Nephron progenitor cell (in vitro differentiated cells): ENCODE measurements at regions not wholly inside any gene's neighbourhood (a gene's known extent, or its start where the extent isn't known, plus 50 kb on each side); places are given as distances from the start of the nearest gene placed in this dataset.

Source experiments
- DNase-seq: peaks from one replicate; pipeline ENCODE4 v3.0.0; 2021
- H3K27ac Mint-ChIP-seq: 2 replicates; pipeline ENCODE4 v1.8.0; 2021; ENCODE audit warnings: mild to moderate bottlenecking, moderate library complexity, mixed read lengths
- H3K27me3 Mint-ChIP-seq: 2 replicates; pipeline ENCODE4 v1.8.0; 2021; ENCODE audit warnings: mild to moderate bottlenecking, low read depth, mixed read lengths; ENCODE audit not compliant: poor library complexity
- H3K36me3 Mint-ChIP-seq: 2 replicates; pipeline ENCODE4 v1.8.0; 2021; ENCODE audit warnings: low read depth, mixed read lengths
- H3K4me1 Mint-ChIP-seq: 2 replicates; pipeline ENCODE4 v1.8.0; 2021; ENCODE audit warnings: mixed read lengths
- H3K4me3 Mint-ChIP-seq: 2 replicates; pipeline ENCODE4 v1.8.0; 2021; ENCODE audit warnings: mild to moderate bottlenecking, moderate library complexity, mixed read lengths
- H3K9me3 Mint-ChIP-seq: 2 replicates; pipeline ENCODE4 v1.8.0; 2021; ENCODE audit warnings: mild to moderate bottlenecking, moderate library complexity, mixed read lengths
- TF ChIP-seq, protein P1 (sequence below): fragments of 200-600 bp; sonication (generic); IDR thresholded peaks from 2 replicates; pipeline ENCODE4 v1.5.0; 2021; ENCODE audit warnings: antibody characterized with exemption

DNA sequence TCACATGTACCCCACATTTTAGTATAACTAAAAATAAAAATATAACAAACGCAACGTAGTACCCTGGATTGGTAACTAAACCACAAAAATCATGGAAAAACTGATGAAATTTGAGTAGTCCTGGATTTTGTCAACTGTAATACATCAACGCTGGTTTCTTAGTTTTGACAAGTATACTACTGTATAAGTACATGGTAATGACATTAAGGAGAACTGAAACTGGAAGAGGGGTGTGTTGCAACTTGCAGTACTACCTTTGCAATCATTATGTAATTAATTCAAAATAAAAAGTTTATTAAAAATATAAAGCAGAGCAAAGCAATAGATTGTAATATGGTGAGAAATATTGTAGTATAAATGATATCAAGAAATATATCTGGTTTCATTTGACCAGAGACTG is 1158.0 kb upstream of the SPRY2 start:
- Mint-ChIP-seq H3K4me3 (no peak overlapping the region), H3K27me3 (no peaks in the 10 kb centered on the region), H3K9me3 (peaks cover 3% of the 10 kb centered on the region), H3K4me1 (no peaks in the 10 kb centered on the region), H3K36me3 (no peaks in the 10 kb centered on the region), H3K27ac (no peak overlapping the region)
- TF ChIP-seq, protein P1, sequence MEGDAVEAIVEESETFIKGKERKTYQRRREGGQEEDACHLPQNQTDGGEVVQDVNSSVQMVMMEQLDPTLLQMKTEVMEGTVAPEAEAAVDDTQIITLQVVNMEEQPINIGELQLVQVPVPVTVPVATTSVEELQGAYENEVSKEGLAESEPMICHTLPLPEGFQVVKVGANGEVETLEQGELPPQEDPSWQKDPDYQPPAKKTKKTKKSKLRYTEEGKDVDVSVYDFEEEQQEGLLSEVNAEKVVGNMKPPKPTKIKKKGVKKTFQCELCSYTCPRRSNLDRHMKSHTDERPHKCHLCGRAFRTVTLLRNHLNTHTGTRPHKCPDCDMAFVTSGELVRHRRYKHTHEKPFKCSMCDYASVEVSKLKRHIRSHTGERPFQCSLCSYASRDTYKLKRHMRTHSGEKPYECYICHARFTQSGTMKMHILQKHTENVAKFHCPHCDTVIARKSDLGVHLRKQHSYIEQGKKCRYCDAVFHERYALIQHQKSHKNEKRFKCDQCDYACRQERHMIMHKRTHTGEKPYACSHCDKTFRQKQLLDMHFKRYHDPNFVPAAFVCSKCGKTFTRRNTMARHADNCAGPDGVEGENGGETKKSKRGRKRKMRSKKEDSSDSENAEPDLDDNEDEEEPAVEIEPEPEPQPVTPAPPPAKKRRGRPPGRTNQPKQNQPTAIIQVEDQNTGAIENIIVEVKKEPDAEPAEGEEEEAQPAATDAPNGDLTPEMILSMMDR = no peak
- DNase-seq = no peak

DNA sequence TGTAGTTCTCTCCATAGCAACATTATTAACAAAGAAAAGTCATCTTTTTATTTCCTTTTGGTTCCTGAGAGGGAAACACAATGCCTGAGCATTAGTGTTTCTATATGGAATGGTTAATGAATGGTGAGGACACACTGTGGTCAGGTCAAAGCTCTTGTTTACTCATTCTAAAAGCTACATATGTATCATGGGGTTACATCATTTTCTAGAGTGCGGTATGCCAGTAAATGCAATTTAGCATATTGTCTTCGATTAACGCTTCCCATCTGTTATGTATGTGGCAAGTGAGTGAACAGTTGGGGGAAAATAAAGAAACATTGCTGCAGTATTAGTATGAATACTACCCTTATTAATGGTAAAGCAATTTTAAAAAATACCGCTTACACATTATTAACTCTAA is 1152.2 kb upstream of the SPRY2 start:
- no peaks in the 10 kb centered on the region for H3K9me3 Mint-ChIP-seq

DNA sequence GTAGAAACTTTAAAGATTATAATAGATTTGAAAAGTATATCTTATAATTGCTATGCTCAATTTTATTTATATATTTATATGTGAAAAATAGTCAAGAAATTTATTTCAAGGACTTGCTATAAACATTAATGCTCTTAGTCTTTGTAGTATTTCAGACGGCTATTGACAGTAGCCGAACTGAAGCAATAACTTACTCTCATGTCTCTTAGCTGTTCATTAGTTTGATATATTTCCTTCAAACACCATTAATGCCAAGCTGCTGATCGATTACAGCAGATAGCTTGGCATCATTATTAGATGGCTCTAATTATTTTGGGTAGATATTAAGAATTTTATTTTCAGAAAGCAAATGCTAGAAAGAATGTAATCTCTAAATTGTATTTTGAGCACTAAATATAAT is 1151.5 kb upstream of the SPRY2 start:
- no peak overlapping the region for H3K27ac Mint-ChIP-seq

More for the DNA sequence above, 1152.2 kb upstream of the SPRY2 start:
- Mint-ChIP-seq H3K27me3 (no peaks in the 10 kb centered on the region), H3K36me3 (no peaks in the 10 kb centered on the region), H3K27ac (no peak overlapping the region), H3K4me3 (no peak overlapping the region), H3K4me1 (no peaks in the 10 kb centered on the region)
- no peak for DNase-seq
- TF ChIP-seq, protein P1 = no peak

DNA sequence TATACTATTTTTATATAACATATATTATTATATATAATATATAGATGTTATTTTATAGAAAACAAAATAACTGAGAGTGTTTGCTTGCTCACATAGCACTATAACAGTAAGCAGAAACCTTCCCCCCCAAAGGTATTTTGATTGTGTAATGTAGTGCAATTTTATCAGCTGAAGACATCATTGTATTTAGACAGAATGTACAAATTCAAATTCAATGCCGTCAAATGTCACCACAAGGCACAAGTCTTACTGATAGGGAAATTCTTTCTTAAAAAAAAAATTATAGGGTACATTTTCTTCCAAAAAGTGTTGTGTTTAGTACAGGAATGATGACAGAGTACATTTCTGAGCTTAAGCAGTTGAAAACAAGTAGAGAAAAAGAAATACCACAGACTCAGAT is 1147.1 kb upstream of the SPRY2 start:
- Mint-ChIP-seq H3K36me3 (no peaks in the 10 kb centered on the region), H3K27me3 (no peaks in the 10 kb centered on the region), H3K27ac (no peak overlapping the region), H3K4me3 (no peak overlapping the region), H3K9me3 (no peaks in the 10 kb centered on the region), H3K4me1 (no peaks in the 10 kb centered on the region)
- DNase-seq = no peak
- TF ChIP-seq, protein P1 = no peak

More for the DNA sequence above, 1151.5 kb upstream of the SPRY2 start:
- TF ChIP-seq, protein P1 = no peak
- Mint-ChIP-seq H3K9me3 (no peaks in the 10 kb centered on the region), H3K36me3 (no peaks in the 10 kb centered on the region), H3K27me3 (no peaks in the 10 kb centered on the region), H3K4me3 (no peak overlapping the region), H3K4me1 (no peaks in the 10 kb centered on the region)
- no peak for DNase-seq

DNA sequence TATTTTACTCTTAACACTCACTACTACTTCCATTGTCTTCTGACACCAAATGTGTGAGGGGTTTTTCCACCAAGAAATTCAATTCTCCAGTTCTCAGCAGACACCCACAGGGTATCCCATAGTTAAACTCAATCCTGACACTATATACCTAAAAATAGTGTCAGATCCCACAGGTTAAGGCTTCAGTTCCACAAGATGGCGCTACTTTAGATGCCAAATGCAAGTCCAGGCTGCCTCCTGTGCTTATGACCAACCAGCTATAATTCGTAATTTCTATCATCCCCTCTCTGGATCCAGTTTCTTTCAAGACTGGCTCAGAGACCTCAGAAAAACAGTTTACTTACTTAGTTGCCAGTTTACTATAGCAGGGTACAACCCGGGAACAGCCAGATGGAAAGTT is 1146.2 kb upstream of the SPRY2 start:
- TF ChIP-seq, protein P1 = peak; percentile 47
- DNase-seq = peak; percentile 28
- no peaks in the 10 kb centered on the region for H3K36me3 Mint-ChIP-seq
- no peak overlapping the region for H3K4me3 Mint-ChIP-seq
- H3K27ac Mint-ChIP-seq = no peak overlapping the region
- H3K27me3 Mint-ChIP-seq = no peaks in the 10 kb centered on the region
- no peaks in the 10 kb centered on the region for H3K9me3 Mint-ChIP-seq
- H3K4me1 Mint-ChIP-seq = no peaks in the 10 kb centered on the region

DNA sequence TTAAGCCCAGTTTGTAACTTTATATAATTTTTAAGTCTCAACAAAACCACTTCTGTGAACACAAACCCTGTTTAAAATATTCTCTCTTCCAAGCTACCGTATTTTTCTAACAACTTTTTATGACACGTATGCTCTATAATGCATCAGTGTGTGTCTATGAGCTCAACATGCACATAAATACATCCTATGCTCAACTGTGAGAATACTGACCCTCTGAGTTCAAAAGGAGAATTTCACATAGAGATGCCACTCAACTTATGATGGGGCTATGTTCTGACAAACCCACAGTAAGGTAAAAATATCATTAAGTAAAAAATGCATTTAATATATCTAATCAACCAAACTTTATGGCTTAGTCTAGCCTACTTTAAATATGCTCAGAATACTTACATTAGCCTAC is 1139.7 kb upstream of the SPRY2 start:
- H3K4me1 Mint-ChIP-seq = no peaks in the 10 kb centered on the region
- no peak overlapping the region for H3K27ac Mint-ChIP-seq
- H3K27me3 Mint-ChIP-seq = no peaks in the 10 kb centered on the region
- H3K36me3 Mint-ChIP-seq = no peaks in the 10 kb centered on the region
- no peak for DNase-seq
- TF ChIP-seq, protein P1 = no peak
- no peaks in the 10 kb centered on the region for H3K9me3 Mint-ChIP-seq
- no peak overlapping the region for H3K4me3 Mint-ChIP-seq
